GM21367 (cell line): ENCODE measurements at regions not wholly inside any gene's neighbourhood (a gene's known extent, or its start where the extent isn't known, plus 50 kb on each side); places are given as distances from the start of the nearest gene placed in this dataset.

Experiments
- ATAC-seq: cut with Tn5 transposase; IDR thresholded peaks from one replicate; pipeline ENCODE4 v1.9.1; 2021; ENCODE audit not compliant: unreplicated experiment

- ATAC-seq = no peak
Measured at GRCh38 chr6:139855671-139856311, 481.3 kb upstream of the CITED2 start.

GRCh38 chr6:139853302-139853992 lies 479.0 kb upstream of the CITED2 start:
- ATAC-seq = no peak

GRCh38 chr6:139852488-139853140 lies 478.2 kb upstream of the CITED2 start:
- ATAC-seq = no peak

GRCh38 chr6:139852067-139852466 lies 477.6 kb upstream of the CITED2 start:
- ATAC-seq = no peak

- no peak for ATAC-seq
Measured at GRCh38 chr6:139851206-139851605, 476.8 kb upstream of the CITED2 start.

- no peak for ATAC-seq
Measured at GRCh38 chr6:139850512-139850911, 476.1 kb upstream of the CITED2 start.

GRCh38 chr6:139847457-139847813 lies 473.0 kb upstream of the CITED2 start:
- no peak for ATAC-seq

GRCh38 chr6:139846538-139847456 lies 472.3 kb upstream of the CITED2 start:
- ATAC-seq = no peak

GRCh38 chr6:139844907-139845306 lies 470.5 kb upstream of the CITED2 start:
- no peak for ATAC-seq

- peak; percentile 91 for ATAC-seq
Measured at GRCh38 chr6:139841794-139842215, 467.4 kb upstream of the CITED2 start.

- no peak for ATAC-seq
Measured at GRCh38 chr6:139839506-139840156, 465.2 kb upstream of the CITED2 start.

GRCh38 chr6:139834232-139834631 lies 459.8 kb upstream of the CITED2 start:
- no peak for ATAC-seq

GRCh38 chr6:139833592-139833991 lies 459.1 kb upstream of the CITED2 start:
- ATAC-seq = no peak

- ATAC-seq = no peak
Measured at GRCh38 chr6:139832493-139833305, 458.3 kb upstream of the CITED2 start.

- ATAC-seq = no peak
Measured at GRCh38 chr6:139829576-139829975, 455.1 kb upstream of the CITED2 start.

GRCh38 chr6:139828751-139829519 lies 454.5 kb upstream of the CITED2 start:
- no peak for ATAC-seq

GRCh38 chr6:139825935-139826374 lies 451.5 kb upstream of the CITED2 start:
- no peak for ATAC-seq

- ATAC-seq = no peak
Measured at GRCh38 chr6:139824864-139825263, 450.4 kb upstream of the CITED2 start.

- no peak for ATAC-seq
Measured at GRCh38 chr6:139823808-139824126, 449.3 kb upstream of the CITED2 start.
